GM23338 (cell line): ENCODE measurements at regions not wholly inside any gene's neighbourhood (a gene's known extent, or its start where the extent isn't known, plus 50 kb on each side); places are given as distances from the start of the nearest gene placed in this dataset.

ENCODE experiments used
- ATAC-seq: fragments of 200-7000 bp; cut with Tn5 transposase; 3 replicates; pipeline ENCODE4 v1.9.1; 2020
- DNase-seq: peaks from one replicate; pipeline ENCODE4 v3.0.0-alpha.2; 2015; ENCODE audit warnings: low spot score
- H2AFZ ChIP-seq: fragments of 200-600 bp; sonication (generic); 2 replicates; pipeline ENCODE4 v1.8.0; 2016; ENCODE audit warnings: antibody characterized with exemption, mild to moderate bottlenecking, moderate library complexity
- H3F3A ChIP-seq: fragments of 200-600 bp; sonication (generic); replicated peaks from 2 replicates; pipeline ENCODE4 v1.8.0; 2017; ENCODE audit warnings: antibody characterized with exemption, mixed run types, low read depth
- H3K27ac ChIP-seq: fragments of 200-600 bp; sonication (generic); 2 replicates; pipeline ENCODE4 v1.6.1; 2016; ENCODE audit warnings: low read depth
- H3K27me3 ChIP-seq: fragments of 200-600 bp; sonication (generic); 2 replicates; pipeline ENCODE4 v1.8.0; 2016; ENCODE audit warnings: mild to moderate bottlenecking, mixed run types, moderate library complexity; ENCODE audit not compliant: insufficient read depth
- H3K36me3 ChIP-seq: fragments of 200-600 bp; sonication (generic); 2 replicates; pipeline ENCODE4 v1.8.0; 2016; ENCODE audit warnings: mild to moderate bottlenecking; ENCODE audit not compliant: insufficient read depth
- H3K4me1 ChIP-seq: fragments of 200-600 bp; sonication (generic); 2 replicates; pipeline ENCODE4 v1.8.0; 2016; ENCODE audit warnings: mild to moderate bottlenecking, moderate library complexity; ENCODE audit not compliant: insufficient read depth
- H3K4me2 ChIP-seq: fragments of 200-600 bp; sonication (generic); 2 replicates; pipeline ENCODE4 v1.7.1; 2017; ENCODE audit warnings: mixed run types
- H3K4me3 ChIP-seq: fragments of 200-600 bp; sonication (generic); 2 replicates; pipeline ENCODE4 v1.6.1; 2016; ENCODE audit warnings: mixed run types
- H3K79me2 ChIP-seq: fragments of 200-600 bp; sonication (generic); replicated peaks from 2 replicates; pipeline ENCODE4 v1.8.0; 2017; ENCODE audit warnings: mild to moderate bottlenecking; ENCODE audit not compliant: insufficient read depth
- H3K9me2 ChIP-seq: fragments of 200-600 bp; sonication (generic); 2 replicates; pipeline ENCODE4 v1.8.0; 2017; ENCODE audit not compliant: insufficient read depth
- H4K20me1 ChIP-seq: fragments of 200-600 bp; sonication (generic); replicated peaks from 2 replicates; pipeline ENCODE4 v1.8.0; 2017; ENCODE audit warnings: mild to moderate bottlenecking; ENCODE audit not compliant: insufficient read depth
- H3K27ac Mint-ChIP-seq: 2 replicates; pipeline ENCODE4 v1.8.0; 2020; ENCODE audit warnings: inconsistent platforms, mild to moderate bottlenecking, moderate library complexity, mixed read lengths
- H3K27me3 Mint-ChIP-seq: 3 replicates; pipeline ENCODE4 v1.8.0; 2022; ENCODE audit warnings: low read depth, mild to moderate bottlenecking, moderate library complexity, mixed read lengths, inconsistent platforms; ENCODE audit not compliant: insufficient read depth, poor library complexity
- H3K36me3 Mint-ChIP-seq: 3 replicates; pipeline ENCODE4 v1.8.0; 2021; ENCODE audit warnings: low read depth, mild to moderate bottlenecking, inconsistent platforms, moderate library complexity, mixed read lengths
- H3K4me1 Mint-ChIP-seq: 3 replicates; pipeline ENCODE4 v1.8.0; 2020; ENCODE audit warnings: mild to moderate bottlenecking, inconsistent platforms, mixed read lengths
- H3K4me3 Mint-ChIP-seq: 3 replicates; pipeline ENCODE4 v1.8.0; 2021; ENCODE audit warnings: moderate library complexity, mild to moderate bottlenecking, inconsistent platforms, mixed read lengths
- H3K9me3 Mint-ChIP-seq: 3 replicates; pipeline ENCODE4 v1.8.0; 2020; ENCODE audit warnings: moderate library complexity, mild to moderate bottlenecking, inconsistent platforms, mixed read lengths
- CREB1 ChIP-seq: fragments of 250-450 bp; sonication (Bioruptor Pico); IDR thresholded peaks from 2 replicates; pipeline ENCODE4 v1.5.0; 2020; ENCODE audit warnings: low read depth, mild to moderate bottlenecking, moderate library complexity
- CTCF ChIP-seq, 2 experiments: fragments of 200-600 bp in 1 of 2; sonication (generic) in 1 of 2; conservative IDR thresholded peaks; 2 replicates each; pipeline versions ENCODE4 v1.5.1 to v1.6.1; 2016 to 2017; ENCODE audit warnings: antibody characterized with exemption in 2 of 2, low read depth in 2 of 2, mild to moderate bottlenecking in 2 of 2, moderate library complexity in 1 of 2
- ETS1 ChIP-seq: IDR thresholded peaks from 2 replicates; pipeline ENCODE4 v1.6.1; 2016; ENCODE audit warnings: antibody characterized with exemption
- EZH2 ChIP-seq: fragments of 200-600 bp; sonication (generic); IDR thresholded peaks from one replicate; pipeline ENCODE4 v1.8.0; 2017; ENCODE audit warnings: antibody characterized with exemption, mild to moderate bottlenecking, low read depth; ENCODE audit not compliant: unreplicated experiment
- JUNB ChIP-seq: IDR thresholded peaks from one replicate; pipeline ENCODE4 v1.6.1; 2016; ENCODE audit warnings: antibody characterized with exemption; ENCODE audit not compliant: unreplicated experiment
- NANOG ChIP-seq: IDR thresholded peaks from 2 replicates; pipeline ENCODE4 v1.6.1; 2016; ENCODE audit warnings: antibody characterized with exemption, borderline replicate concordance
- POLR2AphosphoS5 ChIP-seq: IDR thresholded peaks from 2 replicates; pipeline ENCODE4 v1.6.1; 2016; ENCODE audit warnings: antibody characterized with exemption, low read depth
- REST ChIP-seq: IDR thresholded peaks from one replicate; pipeline ENCODE4 v1.6.1; 2018; ENCODE audit warnings: antibody characterized with exemption; ENCODE audit not compliant: unreplicated experiment
- STAT1 ChIP-seq: IDR thresholded peaks from one replicate; pipeline ENCODE4 v1.6.1; 2016; ENCODE audit warnings: antibody characterized with exemption; ENCODE audit not compliant: unreplicated experiment
- ZNF114 ChIP-seq: fragments of 250-450 bp; sonication (Bioruptor Pico); IDR thresholded peaks from 2 replicates; pipeline ENCODE4 v1.5.0; 2020; ENCODE audit warnings: mild to moderate bottlenecking, moderate library complexity
- ZNF331 ChIP-seq: fragments of 250-450 bp; sonication (Bioruptor Pico); IDR thresholded peaks from 2 replicates; pipeline ENCODE4 v1.5.0; 2020; ENCODE audit warnings: low read depth, mild to moderate bottlenecking, moderate library complexity

GRCh38 chr11:106608677-106609076 is 409.6 kb downstream of the GUCY1A2 start (continued):
- TF ChIP-seq REST (no peak), NANOG (no peak), CTCF (conservative IDR thresholded peaks at IDR 0.05; ENCODE audit: low read depth in 2 of 2) (no peak), ETS1 (no peak), JUNB (no peak), CREB1 (CRISPR knock-in tag) (no peak), STAT1 (no peak)

- DNase-seq: no peak
- Mint-ChIP-seq H3K27me3 (no peaks in the 10 kb centered on the region), H3K4me3 (no peak overlapping the region)
- no peak for TF ChIP-seq CREB1 (CRISPR knock-in tag)
- TF ChIP-seq STAT1: no peak
- no peak for TF ChIP-seq ZNF331 (CRISPR knock-in tag)
- no peak for TF ChIP-seq EZH2
- TF ChIP-seq POLR2AphosphoS5: no peak
- TF ChIP-seq CTCF (conservative IDR thresholded peaks at IDR 0.05; ENCODE audit: low read depth in 2 of 2): no peak
- TF ChIP-seq ZNF114 (CRISPR knock-in tag): no peak
- no peak for TF ChIP-seq ETS1
These were observed 404.0 kb downstream of the GUCY1A2 start for GRCh38 chr11:106614262-106614661.

More at GRCh38 chr11:106614262-106614661, 404.0 kb downstream of the GUCY1A2 start:
- H3K79me2 ChIP-seq: no peaks in the 10 kb centered on the region
- H4K20me1 ChIP-seq: no peaks in the 10 kb centered on the region
- H3K27me3 ChIP-seq: no peaks in the 10 kb centered on the region
- H3K36me3 ChIP-seq: no peaks in the 10 kb centered on the region
- no peaks in the 10 kb centered on the region for H3F3A ChIP-seq
- H3K9me3 Mint-ChIP-seq: no peaks in the 10 kb centered on the region
- H3K36me3 Mint-ChIP-seq: no peaks in the 10 kb centered on the region
- H3K9me2 ChIP-seq: peaks cover 4% of the 10 kb centered on the region; the same call in 1 of the 2 replicates
- no peak overlapping the region for H3K27ac Mint-ChIP-seq
- no peak for ATAC-seq
- no peak overlapping the region for H2AFZ ChIP-seq
- H3K4me1 Mint-ChIP-seq: no peaks in the 10 kb centered on the region
- no peaks in the 10 kb centered on the region for H3K4me1 ChIP-seq
- no peak overlapping the region for H3K27ac ChIP-seq
- no peak overlapping the region for H3K4me2 ChIP-seq
- no peak overlapping the region for H3K4me3 ChIP-seq
